Pancreas (tissue), 10 donors: ENCODE measurements at regions not wholly inside any gene's neighbourhood (a gene's known extent, or its start where the extent isn't known, plus 50 kb on each side); places are given as distances from the start of the nearest gene placed in this dataset.

Experiments used
- ATAC-seq, 4 donors: fragments of 200-7000 bp; cut with Tn5 transposase; one replicate each; pipeline versions ENCODE4 v1.8.0 to v1.9.1; 2020; ENCODE audit warnings: mild to moderate bottlenecking in 4 of 4, moderate library complexity in 4 of 4
- DNase-seq, 6 donors: peaks; one replicate each; pipeline ENCODE4 v3.0.0-alpha.2; 2020
- FAIRE-seq: peaks from 2 replicates; lab custom pipeline; 2012; peaks lifted over from hg19 to GRCh38; lab: Jason Lieb, UNC
- H3K27ac ChIP-seq, 4 donors: fragments of 200-600 bp; sonication (generic); 1 replicate in 3 of 4; 2 replicates in 1 of 4; pipeline versions ENCODE4 v1.5.0 to v1.8.0; 2020
- H3K27me3 ChIP-seq, 4 donors: fragments of 200-600 bp; one replicate each; pipeline ENCODE4 v1.8.0; 2021
- H3K36me3 ChIP-seq, 3 donors: fragments of 200-600 bp; sonication (generic) in 1 of 3; one replicate each; pipeline versions ENCODE4 v1.5.0 to v1.8.0; 2020 to 2021
- H3K4me1 ChIP-seq, 3 donors: fragments of 200-600 bp; one replicate each; pipeline ENCODE4 v1.8.0; 2021
- H3K4me3 ChIP-seq, 4 donors: fragments of 200-600 bp; sonication (generic) in 2 of 4; one replicate each; pipeline versions ENCODE4 v1.5.0 to v1.8.0; 2020 to 2021
- H3K9me3 ChIP-seq, 4 donors: fragments of 200-600 bp; one replicate each; pipeline ENCODE4 v1.8.0; 2021
- CTCF ChIP-seq, 4 donors: fragments of 200-600 bp; sonication (generic) in 3 of 4; IDR thresholded peaks; one replicate each; pipeline versions ENCODE4 v1.5.0 to v1.8.0; 2021; ENCODE audit warnings: antibody characterized with exemption in 4 of 4
- WGBS, 2 donors: extraction: QIAGEN DNeasy Blood & Tissue Kit; methylation state at CpG; one replicate each; pipeline ENCODE4 v1.1.7; 2013; 5-methylcytosine and 5-hydroxymethylcytosine counted together
- intact Hi-C, 3 donors: fragments of 100-400 bp; cut with DNase I; formaldehyde crosslinking; loops; one replicate each; pipeline versions ENCODE4 v1.11.1 to v1.14.2; 2022
- donor health status: healthy with polysubstance abuse.
- donor health status: DM: no; HTN: no; CAD: no; lungs with moderate emphysema.
- donor health status: DM: no; HTN: no; CAD: no.
- donor health status: control.
- donor health status: control.
- donor health status: Bipolar disorder and iron deficiency.
- donor health status: DM: yes; HTN: yes; CAD: no.
- donor health status: DM: no; HTN: no; CAD: no.
- donor health status: DM: no; HTN: no; CAD: no.
- donor health status: DM: yes; HTN: yes; CAD: no.

GRCh38 chr20:51185861-51186260, 163.0 kb upstream of the KCNG1 start:
- WGBS, 2 donors = 38 to 44% methylated on average over 4 of the region's 4 CpGs
- ATAC-seq = peak in 2 of 4 donors; percentile 44 to 57
- no peak for FAIRE-seq
- Histone ChIP-seq H3K27ac (no peak overlapping the region), H3K4me3 (no peak overlapping the region), H3K4me1 (no peaks in the 10 kb centered on the region), H3K9me3 (no peaks in the 10 kb centered on the region), H3K27me3 (no peaks in the 10 kb centered on the region), H3K36me3 (no peaks in the 10 kb centered on the region)
- TF ChIP-seq CTCF (IDR thresholded peaks at IDR 0.05) = no peak
- DNase-seq = no peak
- intact Hi-C loops = no loop called here

GRCh38 chr20:51185277-51185676, 162.4 kb upstream of the KCNG1 start:
- intact Hi-C loops = no loop called here
- H3K4me3 ChIP-seq = no peak overlapping the region
- ATAC-seq = no peak
- TF ChIP-seq CTCF (IDR thresholded peaks at IDR 0.05) = no peak
- H3K36me3 ChIP-seq = no peaks in the 10 kb centered on the region
- no peak overlapping the region for H3K27ac ChIP-seq
- no peak for DNase-seq
- H3K27me3 ChIP-seq = no peaks in the 10 kb centered on the region
- FAIRE-seq = no peak
- H3K9me3 ChIP-seq = no peaks in the 10 kb centered on the region
- no peaks in the 10 kb centered on the region for H3K4me1 ChIP-seq
- WGBS, 2 donors = 93 to 97% methylated on average over 3 of the region's 3 CpGs

GRCh38 chr20:51184289-51184688, 161.4 kb upstream of the KCNG1 start:
- 68 to 85% methylated on average over 2 of the region's 2 CpGs for WGBS, 2 donors
- FAIRE-seq (no peak), ATAC-seq (no peak), DNase-seq (no peak)
- H3K9me3 ChIP-seq = no peaks in the 10 kb centered on the region
- no peaks in the 10 kb centered on the region for H3K4me1 ChIP-seq
- no peak overlapping the region for H3K27ac ChIP-seq
- no peaks in the 10 kb centered on the region for H3K36me3 ChIP-seq
- TF ChIP-seq CTCF (IDR thresholded peaks at IDR 0.05) = no peak
- no peak overlapping the region for H3K4me3 ChIP-seq
- intact Hi-C loops = no loop called here
- no peaks in the 10 kb centered on the region for H3K27me3 ChIP-seq

- H3K27ac ChIP-seq = no peak overlapping the region
- H3K27me3 ChIP-seq = no peaks in the 10 kb centered on the region
- FAIRE-seq (no peak), ATAC-seq (peak in 1 of 4 donors; percentile 55), DNase-seq (no peak)
- no peak for TF ChIP-seq CTCF (IDR thresholded peaks at IDR 0.05)
- no peaks in the 10 kb centered on the region for H3K9me3 ChIP-seq
- intact Hi-C loops = no loop called here
- 54 to 71% methylated on average over 1 of the region's 1 CpG for WGBS, 2 donors
- H3K4me1 ChIP-seq = no peaks in the 10 kb centered on the region
- no peaks in the 10 kb centered on the region for H3K36me3 ChIP-seq
- no peak overlapping the region for H3K4me3 ChIP-seq
Observed at GRCh38 chr20:51183451-51183850, 160.5 kb upstream of the KCNG1 start.

GRCh38 chr20:51182571-51182970, 159.7 kb upstream of the KCNG1 start:
- DNase-seq (no peak), FAIRE-seq (no peak), ATAC-seq (no peak)
- H3K27me3 ChIP-seq = no peaks in the 10 kb centered on the region
- H3K4me1 ChIP-seq = no peaks in the 10 kb centered on the region
- no peaks in the 10 kb centered on the region for H3K36me3 ChIP-seq
- no peaks in the 10 kb centered on the region for H3K9me3 ChIP-seq
- no peak overlapping the region for H3K4me3 ChIP-seq
- intact Hi-C loops = no loop called here
- no peak for TF ChIP-seq CTCF (IDR thresholded peaks at IDR 0.05)
- no peak overlapping the region for H3K27ac ChIP-seq
- WGBS, 2 donors = 65 to 78% methylated on average over 6 of the region's 6 CpGs
